Activated CD4-positive, alpha-beta T cell treated with anti-CD3 and anti-CD28 coated beads, Interleukin-2, amount 10 ng/mL, durations not matched to agents 24 days and 14 days (primary cell): ENCODE measurements at regions not wholly inside any gene's neighbourhood (a gene's known extent, or its start where the extent isn't known, plus 50 kb on each side); places are given as distances from the start of the nearest gene placed in this dataset.

Source experiments
- DNase-seq: peaks from one replicate; pipeline ENCODE4 v3.0.0; 2022
- H3K27ac Mint-ChIP-seq: one replicate; pipeline ENCODE4 v1.8.0; 2022; ENCODE audit warnings: mild to moderate bottlenecking, mixed read lengths
- H3K27me3 Mint-ChIP-seq: one replicate; pipeline ENCODE4 v1.8.0; 2022; ENCODE audit warnings: mixed read lengths
- H3K36me3 Mint-ChIP-seq: one replicate; pipeline ENCODE4 v1.8.0; 2022; ENCODE audit warnings: low read depth, mild to moderate bottlenecking, mixed read lengths
- H3K4me1 Mint-ChIP-seq: one replicate; pipeline ENCODE4 v1.8.0; 2021; ENCODE audit warnings: mixed read lengths
- H3K4me3 Mint-ChIP-seq: one replicate; pipeline ENCODE4 v1.8.0; 2022; ENCODE audit warnings: mild to moderate bottlenecking, moderate library complexity, mixed read lengths
- H3K9me3 Mint-ChIP-seq: one replicate; pipeline ENCODE4 v1.8.0; 2021; ENCODE audit warnings: mixed read lengths
- intact Hi-C: fragments of 100-400 bp; cut with micrococcal nuclease; formaldehyde crosslinking; loops from one replicate; pipeline ENCODE4 v1.15.1; 2023

DNA sequence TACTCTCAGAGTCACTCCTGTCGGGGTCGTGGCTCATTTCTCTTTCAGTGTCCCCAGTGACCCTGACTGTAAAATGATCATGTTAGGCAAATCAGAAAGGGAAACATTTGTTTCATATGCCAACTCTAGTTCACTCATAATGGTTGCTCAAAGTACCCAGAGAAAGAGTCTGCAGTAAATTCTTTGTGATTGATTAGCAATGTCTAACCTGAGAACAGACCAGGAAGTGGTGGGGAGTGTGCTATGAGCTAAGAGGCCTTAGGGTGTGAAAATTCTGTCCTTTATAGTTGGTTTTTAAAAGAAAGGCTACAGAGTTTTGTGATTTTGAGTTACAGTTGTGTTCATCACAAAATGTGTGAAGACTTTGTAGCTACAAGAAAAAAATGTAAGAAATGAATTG lies 108.9 kb downstream of the EDEM1 start:
- DNase-seq, result no peak
- H3K27ac Mint-ChIP-seq, result no peak overlapping the region

DNA sequence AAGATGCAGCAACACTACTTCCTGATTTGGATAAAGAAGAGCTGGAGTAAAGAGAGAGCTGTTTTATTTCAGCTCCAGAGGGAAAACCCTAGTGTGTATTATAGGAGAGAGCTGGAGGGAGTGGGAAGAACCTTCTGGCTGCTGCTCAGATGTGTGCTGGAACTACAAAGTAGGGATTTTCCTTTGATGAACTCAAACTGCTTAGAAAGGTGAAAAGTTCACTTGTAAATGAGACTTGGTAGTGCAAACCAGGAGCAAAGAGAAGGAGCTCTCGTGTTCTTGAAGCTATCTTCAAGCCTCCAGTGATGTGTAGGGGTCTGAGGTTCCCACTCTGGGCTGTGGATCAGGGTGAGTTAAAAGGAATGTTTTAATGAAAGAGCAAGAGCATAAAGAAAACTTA lies 110.4 kb downstream of the EDEM1 start:
- peaks cover 1% of the 10 kb centered on the region for H3K4me1 Mint-ChIP-seq
- H3K9me3 Mint-ChIP-seq, result peaks cover 5% of the 10 kb centered on the region
- H3K36me3 Mint-ChIP-seq, result no peaks in the 10 kb centered on the region
- peaks cover 3% of the 10 kb centered on the region for H3K27me3 Mint-ChIP-seq
- H3K27ac Mint-ChIP-seq, result no peak overlapping the region
- intact Hi-C loops, result no loop called here
- no peak for DNase-seq
- no peak overlapping the region for H3K4me3 Mint-ChIP-seq

More for the DNA sequence above, 108.9 kb downstream of the EDEM1 start:
- Mint-ChIP-seq H3K27me3 (peaks cover 2% of the 10 kb centered on the region), H3K4me3 (no peak overlapping the region), H3K9me3 (peaks cover 5% of the 10 kb centered on the region), H3K36me3 (no peaks in the 10 kb centered on the region), H3K4me1 (peaks cover 1% of the 10 kb centered on the region)
- intact Hi-C loops, result no loop called here

DNA sequence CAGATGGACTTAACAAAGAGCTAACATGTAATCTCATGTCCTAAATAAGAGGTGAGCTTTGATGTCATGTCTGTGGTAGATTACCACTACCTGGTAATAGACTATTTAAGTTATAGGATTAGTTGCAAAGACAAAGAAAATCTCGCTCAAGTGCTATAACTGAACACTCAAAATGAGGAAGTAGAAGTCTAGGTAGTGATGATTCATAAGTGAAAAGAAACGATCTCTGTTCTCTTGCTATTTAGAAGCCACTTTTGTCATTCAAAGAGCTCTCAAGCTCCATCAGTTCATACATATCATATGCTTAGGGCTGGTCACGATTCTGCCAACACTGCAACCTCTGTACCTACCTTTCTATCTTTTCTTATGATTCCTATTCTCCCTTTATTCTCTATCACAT lies 110.9 kb downstream of the EDEM1 start:
- H3K27me3 Mint-ChIP-seq, result peaks cover 2% of the 10 kb centered on the region
- peaks cover 1% of the 10 kb centered on the region for H3K4me1 Mint-ChIP-seq
- no peak overlapping the region for H3K4me3 Mint-ChIP-seq
- peaks cover 5% of the 10 kb centered on the region for H3K9me3 Mint-ChIP-seq
- no peaks in the 10 kb centered on the region for H3K36me3 Mint-ChIP-seq
- no peak for DNase-seq
- no peak overlapping the region for H3K27ac Mint-ChIP-seq
- intact Hi-C loops, result no loop called here

DNA sequence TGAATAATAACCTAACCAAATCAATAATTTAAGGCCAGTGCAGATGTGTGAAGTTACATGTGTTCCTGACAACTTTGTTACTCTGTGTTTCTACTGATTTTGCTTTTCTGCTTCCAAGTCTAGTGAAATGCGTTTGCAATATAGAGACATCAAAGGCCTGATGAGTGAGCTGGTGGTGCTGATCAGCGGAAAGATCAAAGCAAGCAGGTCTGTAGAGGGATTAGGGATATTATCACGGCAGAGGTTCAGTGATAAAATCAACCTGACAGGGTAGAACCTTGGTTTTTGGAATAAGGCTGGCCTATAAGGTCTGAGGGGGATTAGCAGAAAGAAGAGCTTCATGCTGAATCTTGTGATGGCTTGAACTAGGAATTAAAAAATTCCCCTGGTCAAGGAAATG lies 111.7 kb downstream of the EDEM1 start:
- no peak for DNase-seq
- no peak overlapping the region for H3K4me3 Mint-ChIP-seq
- no peaks in the 10 kb centered on the region for H3K36me3 Mint-ChIP-seq
- H3K27ac Mint-ChIP-seq, result no peak overlapping the region
- peaks cover 5% of the 10 kb centered on the region for H3K9me3 Mint-ChIP-seq
- H3K27me3 Mint-ChIP-seq, result peaks cover 2% of the 10 kb centered on the region
- peaks cover 1% of the 10 kb centered on the region for H3K4me1 Mint-ChIP-seq
- intact Hi-C loops, result no loop called here

DNA sequence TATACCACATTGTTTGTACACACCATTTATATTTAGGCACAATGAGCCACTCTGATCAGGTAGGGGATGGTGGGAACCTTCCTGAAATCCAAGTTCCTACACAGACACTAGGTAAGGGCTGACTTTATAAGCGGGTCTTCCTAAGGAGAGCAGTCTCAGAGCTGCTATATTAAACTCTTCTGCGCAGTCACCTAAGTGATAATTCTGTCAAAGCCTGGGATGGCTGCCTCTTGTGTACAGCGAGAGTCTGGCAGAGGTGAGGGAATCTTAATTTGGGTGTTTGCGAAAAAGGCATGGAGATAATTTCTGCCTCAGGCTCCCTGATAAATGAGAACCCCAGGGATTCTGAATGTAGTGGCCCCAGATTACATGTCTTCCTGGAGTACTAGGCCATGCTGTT lies 113.1 kb downstream of the EDEM1 start:
- no peak overlapping the region for H3K4me3 Mint-ChIP-seq
- intact Hi-C loops, result loop anchor here (10.0 kb wide), 1 partner anchor 434 kb away; no protein-coding TSS in a partner anchor

DNA sequence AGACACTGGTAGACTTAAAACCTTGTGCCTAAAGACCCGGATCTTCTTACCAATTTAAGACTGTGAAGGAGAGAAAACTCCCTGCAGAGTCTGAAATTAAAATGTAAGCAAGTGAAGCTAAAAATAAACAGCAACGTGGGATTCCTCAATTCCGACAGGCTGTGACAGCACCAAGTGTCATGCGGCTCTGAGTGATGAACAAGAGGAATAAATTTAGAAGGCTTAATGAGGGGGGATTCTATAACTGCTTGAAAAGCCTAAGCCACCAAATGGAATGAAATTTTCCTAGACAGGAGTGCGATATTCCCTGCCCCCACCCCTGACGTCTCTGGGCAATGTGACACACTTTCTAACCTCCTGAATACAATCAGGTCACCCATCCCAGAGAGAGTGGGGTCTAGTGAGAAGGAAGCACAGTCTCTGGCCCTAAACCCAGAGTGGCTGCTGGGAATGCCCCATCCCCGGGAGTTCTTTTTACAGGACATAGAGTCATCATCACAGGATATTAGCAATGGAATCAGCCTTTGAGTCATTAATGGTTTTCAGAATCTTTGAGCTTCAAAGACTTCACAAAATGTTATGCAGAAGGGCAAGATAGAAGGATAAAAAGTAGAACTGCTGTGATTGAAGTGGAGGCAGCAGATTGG lies 114.3 kb downstream of the EDEM1 start:
- intact Hi-C loops, result loop anchor here (10.0 kb wide), 1 partner anchor 433 kb away; no protein-coding TSS in a partner anchor
- Mint-ChIP-seq H3K27me3 (peaks cover 4% of the 10 kb centered on the region), H3K9me3 (no peaks in the 10 kb centered on the region), H3K27ac (no peak overlapping the region), H3K4me3 (no peak overlapping the region), H3K4me1 (peaks cover 1% of the 10 kb centered on the region), H3K36me3 (no peaks in the 10 kb centered on the region)
- DNase-seq, result no peak

More for the DNA sequence above, 113.1 kb downstream of the EDEM1 start:
- Mint-ChIP-seq H3K4me1 (peaks cover 1% of the 10 kb centered on the region), H3K36me3 (no peaks in the 10 kb centered on the region), H3K27ac (no peak overlapping the region), H3K27me3 (peaks cover 3% of the 10 kb centered on the region), H3K9me3 (peaks cover 2% of the 10 kb centered on the region)
- DNase-seq, result no peak

DNA sequence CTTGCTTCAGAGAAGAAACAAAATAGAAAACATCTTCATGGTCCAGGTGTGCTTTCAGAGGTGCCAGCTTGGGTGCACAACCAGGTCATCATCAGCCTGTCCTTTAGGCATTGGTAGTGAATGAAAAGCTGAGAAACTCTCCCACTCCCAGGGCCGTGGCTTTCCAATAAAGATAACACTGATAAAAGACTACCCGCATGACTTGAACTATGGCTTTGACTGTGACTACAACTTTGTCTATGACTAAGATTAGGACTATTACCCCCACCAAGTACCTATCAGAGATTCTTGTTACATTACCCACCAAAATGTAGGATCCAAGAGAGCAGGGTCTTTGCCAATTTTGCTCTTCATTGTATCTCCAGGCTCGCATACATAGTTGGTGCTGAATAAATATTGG lies 115.2 kb downstream of the EDEM1 start:
- DNase-seq, result no peak
- Mint-ChIP-seq H3K9me3 (no peaks in the 10 kb centered on the region), H3K36me3 (no peaks in the 10 kb centered on the region), H3K4me3 (no peak overlapping the region), H3K27me3 (peaks cover 4% of the 10 kb centered on the region), H3K4me1 (peaks cover 1% of the 10 kb centered on the region), H3K27ac (no peak overlapping the region)
- intact Hi-C loops, result loop anchor here (10.0 kb wide), 1 partner anchor 432 kb away; no protein-coding TSS in a partner anchor

DNA sequence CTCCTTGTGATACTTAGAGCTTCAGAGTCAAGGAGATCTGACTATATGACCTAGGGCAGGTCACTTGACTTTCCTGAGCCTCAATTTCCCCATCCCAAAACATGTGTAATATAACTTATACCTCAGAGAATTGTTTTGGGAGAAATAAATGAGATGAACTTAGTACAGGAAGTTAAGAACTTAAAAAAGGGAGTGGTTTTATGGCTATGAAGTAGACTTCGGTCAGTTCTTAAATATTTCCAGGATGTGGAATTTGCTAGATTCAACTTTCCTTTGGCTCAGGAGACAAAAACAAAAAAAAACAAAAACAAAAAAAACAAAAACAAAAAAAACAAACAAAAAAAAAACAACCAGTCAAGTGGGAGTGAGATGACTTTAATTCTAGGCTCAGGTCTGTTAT lies 116.7 kb downstream of the EDEM1 start:
- no peaks in the 10 kb centered on the region for H3K9me3 Mint-ChIP-seq
- intact Hi-C loops, result loop anchor here (10.0 kb wide), 1 partner anchor 431 kb away; no protein-coding TSS in a partner anchor
- no peaks in the 10 kb centered on the region for H3K4me1 Mint-ChIP-seq

DNA sequence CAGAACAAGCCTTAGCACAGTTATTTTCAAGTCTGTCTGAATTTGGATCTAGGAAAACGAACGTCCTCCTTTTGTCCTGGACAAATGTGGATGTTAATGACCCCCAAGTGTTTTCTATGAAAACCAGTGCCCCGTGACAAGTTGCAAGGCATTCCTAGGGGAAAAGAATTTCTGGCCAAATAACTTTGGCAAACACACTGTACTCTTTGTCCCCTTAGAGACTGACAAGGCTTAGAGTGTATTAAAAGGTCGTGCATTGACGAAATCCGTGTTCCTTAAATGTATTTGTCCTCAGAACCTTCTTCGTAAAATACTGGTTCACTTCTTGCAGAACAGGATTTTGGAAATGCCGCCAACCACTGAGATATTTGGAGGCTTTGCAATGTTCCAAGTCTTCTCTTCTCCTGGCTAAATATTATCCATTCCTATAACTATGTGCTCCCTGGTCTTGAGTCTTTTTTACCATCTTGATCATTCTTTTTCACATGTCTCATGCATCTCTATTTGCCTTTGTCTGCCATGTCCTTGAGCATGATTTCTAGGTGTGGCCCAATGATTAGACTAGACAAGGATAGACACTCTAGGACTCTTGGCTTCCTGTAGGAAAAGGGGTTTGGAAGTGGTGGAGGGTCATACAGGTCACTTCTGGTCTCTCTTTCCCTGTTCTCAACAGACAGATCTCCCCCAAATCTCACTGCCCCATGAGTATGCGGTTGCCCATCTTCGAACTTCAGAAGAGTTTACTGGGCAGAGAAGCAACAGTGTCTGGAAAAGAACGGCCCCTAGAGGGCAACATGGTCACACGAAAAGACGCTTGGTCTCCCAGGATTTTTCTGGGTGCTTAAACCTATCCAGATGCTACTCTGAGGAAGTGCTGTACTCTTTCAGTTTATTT lies 117.5 kb downstream of the EDEM1 start:
- no peaks in the 10 kb centered on the region for H3K36me3 Mint-ChIP-seq
- no peaks in the 10 kb centered on the region for H3K9me3 Mint-ChIP-seq
- no peaks in the 10 kb centered on the region for H3K4me1 Mint-ChIP-seq
- H3K27ac Mint-ChIP-seq, result no peak overlapping the region
- H3K27me3 Mint-ChIP-seq, result peaks cover 4% of the 10 kb centered on the region
- intact Hi-C loops, result loop anchor here (10.0 kb wide), 1 partner anchor 430 kb away; no protein-coding TSS in a partner anchor
- DNase-seq, result peak; percentile 71
- no peak overlapping the region for H3K4me3 Mint-ChIP-seq

More for the DNA sequence above, 116.7 kb downstream of the EDEM1 start:
- H3K27ac Mint-ChIP-seq, result no peak overlapping the region
- H3K27me3 Mint-ChIP-seq, result peaks cover 4% of the 10 kb centered on the region
- no peaks in the 10 kb centered on the region for H3K36me3 Mint-ChIP-seq
- no peak overlapping the region for H3K4me3 Mint-ChIP-seq
- DNase-seq, result no peak

DNA sequence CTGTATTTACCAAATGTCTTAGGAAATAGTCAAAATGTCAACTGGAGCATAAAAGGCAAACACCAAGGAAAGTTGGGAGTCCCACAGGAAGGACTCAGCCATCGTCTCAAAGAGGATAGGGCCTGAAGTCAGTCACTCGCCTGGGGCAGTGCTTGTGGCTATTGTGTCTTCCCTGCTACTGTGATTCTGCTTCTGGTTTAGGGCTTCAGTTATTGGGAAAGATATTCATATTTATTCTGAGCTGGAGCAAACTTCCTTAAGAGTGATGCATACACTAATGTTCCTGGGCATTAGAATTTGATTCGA lies 118.1 kb downstream of the EDEM1 start:
- no peaks in the 10 kb centered on the region for H3K9me3 Mint-ChIP-seq
- H3K36me3 Mint-ChIP-seq, result no peaks in the 10 kb centered on the region
- H3K27ac Mint-ChIP-seq, result no peak overlapping the region
- no peak for DNase-seq
- no peak overlapping the region for H3K4me3 Mint-ChIP-seq
- H3K27me3 Mint-ChIP-seq, result peaks cover 4% of the 10 kb centered on the region
- no peaks in the 10 kb centered on the region for H3K4me1 Mint-ChIP-seq
- intact Hi-C loops, result loop anchor here (10.0 kb wide), 1 partner anchor 429 kb away; no protein-coding TSS in a partner anchor

DNA sequence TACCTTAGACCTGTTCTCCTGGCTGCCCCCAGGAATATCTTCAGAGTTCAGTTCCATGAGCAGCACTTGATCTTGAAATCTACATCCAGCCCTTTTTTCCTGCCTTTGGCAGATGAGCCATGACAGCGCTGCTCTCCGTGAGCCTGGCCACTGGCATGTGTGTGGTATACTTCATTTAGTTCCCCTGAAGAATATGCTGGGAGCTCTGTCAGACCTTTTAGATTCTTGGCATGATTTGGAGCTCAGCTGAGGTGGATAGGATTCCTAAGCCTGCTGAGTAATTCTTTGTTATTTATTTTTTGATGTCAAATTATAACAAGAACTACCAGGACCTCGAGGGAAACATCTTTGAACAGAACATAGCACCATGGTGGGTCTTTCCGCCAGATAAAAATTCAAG lies 121.7 kb downstream of the EDEM1 start:
- H3K36me3 Mint-ChIP-seq, result no peaks in the 10 kb centered on the region

DNA sequence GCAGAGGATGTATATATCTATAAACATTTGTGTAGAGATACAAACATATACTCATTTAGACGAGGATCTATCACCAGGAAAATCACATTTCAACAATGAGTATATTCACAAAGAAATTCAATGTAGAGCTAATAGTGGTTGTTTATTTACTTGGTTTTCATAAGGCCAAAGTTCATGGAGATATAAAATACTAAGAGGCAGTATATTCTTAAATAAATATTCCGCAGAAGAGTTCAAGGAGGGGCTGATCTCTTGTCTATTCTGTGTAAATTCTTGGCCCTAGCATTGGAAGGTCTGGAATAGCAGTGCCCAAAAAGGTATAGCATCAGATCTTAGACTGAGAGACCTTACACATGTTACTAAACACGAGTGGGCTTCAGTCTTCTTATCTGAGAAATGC lies 122.1 kb downstream of the EDEM1 start:
- H3K27me3 Mint-ChIP-seq, result peaks cover 1% of the 10 kb centered on the region
- H3K4me3 Mint-ChIP-seq, result no peak overlapping the region
- intact Hi-C loops, result loop anchor here (10.0 kb wide), 1 partner anchor 425 kb away; no protein-coding TSS in a partner anchor

More for the DNA sequence above, 121.7 kb downstream of the EDEM1 start:
- Mint-ChIP-seq H3K27me3 (peaks cover 3% of the 10 kb centered on the region), H3K27ac (no peak overlapping the region), H3K4me3 (no peak overlapping the region), H3K4me1 (no peaks in the 10 kb centered on the region), H3K9me3 (no peaks in the 10 kb centered on the region)
- intact Hi-C loops, result loop anchor here (10.0 kb wide), 1 partner anchor 426 kb away; no protein-coding TSS in a partner anchor
- no peak for DNase-seq

DNA sequence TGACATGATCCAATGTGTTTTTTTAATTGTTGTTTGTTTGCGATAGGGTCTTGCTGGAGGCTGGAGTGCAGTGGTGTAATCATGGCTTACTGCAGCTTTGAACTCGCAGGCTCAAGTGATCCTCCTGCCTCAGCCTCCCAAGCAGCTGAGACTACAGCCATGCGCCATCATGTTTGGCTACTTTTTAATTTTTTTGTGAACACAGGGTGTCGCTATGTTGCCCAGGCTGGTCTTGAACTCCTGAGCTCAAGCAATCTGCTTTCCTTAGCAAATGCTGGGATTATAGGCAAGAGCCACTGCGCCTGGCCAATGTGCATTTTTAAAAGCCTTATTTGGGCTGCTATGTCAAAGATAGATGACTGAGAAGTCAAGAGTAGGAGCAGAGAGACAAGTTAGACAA lies 123.0 kb downstream of the EDEM1 start:
- no peak overlapping the region for H3K4me3 Mint-ChIP-seq
- H3K4me1 Mint-ChIP-seq, result no peaks in the 10 kb centered on the region
- no peak overlapping the region for H3K27ac Mint-ChIP-seq
- no peaks in the 10 kb centered on the region for H3K36me3 Mint-ChIP-seq
- no peaks in the 10 kb centered on the region for H3K9me3 Mint-ChIP-seq
- DNase-seq, result no peak
- intact Hi-C loops, result no loop called here
- H3K27me3 Mint-ChIP-seq, result peaks cover 4% of the 10 kb centered on the region

More for the DNA sequence above, 122.1 kb downstream of the EDEM1 start:
- Mint-ChIP-seq H3K36me3 (no peaks in the 10 kb centered on the region), H3K27ac (no peak overlapping the region), H3K9me3 (no peaks in the 10 kb centered on the region), H3K4me1 (no peaks in the 10 kb centered on the region)
- DNase-seq, result no peak

DNA sequence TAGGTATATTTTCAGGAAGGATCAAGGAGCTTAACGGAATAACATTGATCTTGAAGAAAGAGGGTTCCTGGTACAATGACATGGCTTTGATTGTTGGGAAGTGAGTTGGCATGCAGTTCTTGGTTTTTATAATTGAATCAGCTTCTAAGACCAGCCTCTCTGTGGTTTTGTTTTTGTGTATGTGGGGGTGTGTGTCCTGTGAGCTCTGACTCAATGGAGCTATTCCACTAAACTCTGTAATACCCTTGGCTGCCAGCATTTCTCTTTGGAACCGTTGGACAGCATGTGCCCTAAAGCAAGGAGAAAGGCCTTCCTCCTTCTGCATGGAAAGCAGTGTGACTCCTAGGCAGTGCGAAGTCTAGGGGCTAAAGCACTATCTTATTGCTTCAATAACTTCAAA lies 124.8 kb downstream of the EDEM1 start:
- H3K4me1 Mint-ChIP-seq, result no peaks in the 10 kb centered on the region
- H3K4me3 Mint-ChIP-seq, result no peak overlapping the region
- intact Hi-C loops, result no loop called here
- no peak overlapping the region for H3K27ac Mint-ChIP-seq
- H3K9me3 Mint-ChIP-seq, result no peaks in the 10 kb centered on the region
- H3K27me3 Mint-ChIP-seq, result peaks cover 4% of the 10 kb centered on the region
- H3K36me3 Mint-ChIP-seq, result no peaks in the 10 kb centered on the region
- DNase-seq, result no peak
